SKM-1 (cell line): ENCODE measurements at regions not wholly inside any gene's neighbourhood (a gene's known extent, or its start where the extent isn't known, plus 50 kb on each side); places are given as distances from the start of the nearest gene placed in this dataset.
"Not testable (repeated sequence)": the region's sequence is repeated elsewhere in the genome, so short reads cannot be mapped to it uniquely, and the experiment has no call there.

Source experiments
- DNase-seq: peaks from one replicate; lab custom pipeline; 2025; ENCODE audit not compliant: unreplicated experiment; lab: John Stamatoyannopoulos, UW

- DNase-seq: no peak
Measured at GRCh38 chr14:85883101-85883500, 353.2 kb downstream of the FLRT2 start.

GRCh38 chr14:85881935-85882334 lies 352.0 kb downstream of the FLRT2 start:
- DNase-seq: no peak

- no peak for DNase-seq
Measured at GRCh38 chr14:85878874-85879273, 348.9 kb downstream of the FLRT2 start.

- DNase-seq: no peak
Measured at GRCh38 chr14:85873006-85873405, 343.1 kb downstream of the FLRT2 start.

GRCh38 chr14:85867450-85867849 lies 337.5 kb downstream of the FLRT2 start:
- DNase-seq: no peak

- no peak for DNase-seq
Measured at GRCh38 chr14:85865701-85866100, 335.8 kb downstream of the FLRT2 start.

GRCh38 chr14:85858634-85859033 lies 328.7 kb downstream of the FLRT2 start:
- no peak for DNase-seq

GRCh38 chr14:85856430-85856829 lies 326.5 kb downstream of the FLRT2 start:
- no peak for DNase-seq

GRCh38 chr14:85853996-85854526 lies 324.1 kb downstream of the FLRT2 start:
- no peak for DNase-seq

GRCh38 chr14:85852906-85853305 lies 323.0 kb downstream of the FLRT2 start:
- DNase-seq: no peak

GRCh38 chr14:85852123-85852522 lies 322.2 kb downstream of the FLRT2 start:
- DNase-seq: not testable (repeated sequence)

GRCh38 chr14:85830549-85830948 lies 300.6 kb downstream of the FLRT2 start:
- not testable (repeated sequence) for DNase-seq

GRCh38 chr14:85829601-85830000 lies 299.7 kb downstream of the FLRT2 start:
- DNase-seq: not testable (repeated sequence)

GRCh38 chr14:85824526-85824925 lies 294.6 kb downstream of the FLRT2 start:
- DNase-seq: no peak

GRCh38 chr14:85822236-85822635 lies 292.3 kb downstream of the FLRT2 start:
- DNase-seq: no peak

- no peak for DNase-seq
Measured at GRCh38 chr14:85817430-85817829, 287.5 kb downstream of the FLRT2 start.

GRCh38 chr14:85813040-85813439 lies 283.1 kb downstream of the FLRT2 start:
- no peak for DNase-seq

- DNase-seq: no peak
Measured at GRCh38 chr14:85811340-85811739, 281.4 kb downstream of the FLRT2 start.

GRCh38 chr14:85799668-85800067 lies 269.7 kb downstream of the FLRT2 start:
- DNase-seq: no peak

- DNase-seq: no peak
Measured at GRCh38 chr14:85798856-85799255, 268.9 kb downstream of the FLRT2 start.

GRCh38 chr14:85793533-85793932 lies 263.6 kb downstream of the FLRT2 start:
- no peak for DNase-seq

- DNase-seq: no peak
Measured at GRCh38 chr14:85789506-85789905, 259.6 kb downstream of the FLRT2 start.

GRCh38 chr14:85788470-85789233 lies 258.7 kb downstream of the FLRT2 start:
- no peak for DNase-seq
